ENCODE measurements at regions not wholly inside any gene's neighbourhood (a gene's known extent, or its start where the extent isn't known, plus 50 kb on each side); places are given as distances from the start of the nearest gene placed in this dataset.
"Not testable (repeated sequence)": the region's sequence is repeated elsewhere in the genome, so short reads cannot be mapped to it uniquely, and the experiment has no call there.

GRCh38 chr10:36556468-36556867 is 568.9 kb upstream of the ANKRD30A start:
- no peak for DNase-seq (ENCODE audit: low read depth in 2 of 2)

- no peak for DNase-seq (ENCODE audit: low read depth in 2 of 2)
Measured at GRCh38 chr10:36555036-36555435, 570.4 kb upstream of the ANKRD30A start.

GRCh38 chr10:36547965-36548364 is 577.4 kb upstream of the ANKRD30A start:
- no peak for DNase-seq (ENCODE audit: low read depth in 2 of 2)

- DNase-seq (ENCODE audit: low read depth in 2 of 2): no peak
Measured at GRCh38 chr10:36542493-36542892, 582.9 kb upstream of the ANKRD30A start.

GRCh38 chr10:36540611-36541010 is 584.8 kb upstream of the ANKRD30A start:
- no peak for DNase-seq (ENCODE audit: low read depth in 2 of 2)

GRCh38 chr10:36538953-36539586 is 586.3 kb upstream of the ANKRD30A start:
- no peak for DNase-seq (ENCODE audit: low read depth in 2 of 2)

- no peak for DNase-seq (ENCODE audit: low read depth in 2 of 2)
Measured at GRCh38 chr10:36534471-36535002, 590.9 kb upstream of the ANKRD30A start.

- DNase-seq (ENCODE audit: low read depth in 2 of 2): no peak
Measured at GRCh38 chr10:36533861-36534260, 591.5 kb upstream of the ANKRD30A start.

GRCh38 chr10:36533316-36533715 is 592.1 kb upstream of the ANKRD30A start:
- DNase-seq (ENCODE audit: low read depth in 2 of 2): no peak

GRCh38 chr10:36531621-36532020 is 593.8 kb upstream of the ANKRD30A start:
- DNase-seq (ENCODE audit: low read depth in 2 of 2): no peak

- no peak for DNase-seq (ENCODE audit: low read depth in 2 of 2)
Measured at GRCh38 chr10:36526033-36526432, 599.4 kb upstream of the ANKRD30A start.

- DNase-seq (ENCODE audit: low read depth in 2 of 2): not testable (repeated sequence)
Measured at GRCh38 chr10:36524126-36524525, 601.3 kb upstream of the ANKRD30A start.

- DNase-seq (ENCODE audit: low read depth in 2 of 2): no peak
Measured at GRCh38 chr10:36519909-36520308, 605.5 kb upstream of the ANKRD30A start.

- no peak for DNase-seq (ENCODE audit: low read depth in 2 of 2)
Measured at GRCh38 chr10:36516281-36516680, 609.1 kb upstream of the ANKRD30A start.

- no peak for DNase-seq (ENCODE audit: low read depth in 2 of 2)
Measured at GRCh38 chr10:36515319-36515718, 610.1 kb upstream of the ANKRD30A start.

- DNase-seq (ENCODE audit: low read depth in 2 of 2): no peak
Measured at GRCh38 chr10:36507715-36508114, 617.7 kb upstream of the ANKRD30A start.

GRCh38 chr10:36506697-36507496 is 618.5 kb upstream of the ANKRD30A start:
- DNase-seq (ENCODE audit: low read depth in 2 of 2): no peak

- DNase-seq (ENCODE audit: low read depth in 2 of 2): no peak
Measured at GRCh38 chr10:36506261-36506660, 619.1 kb upstream of the ANKRD30A start.

GRCh38 chr10:36504758-36505157 is 620.6 kb upstream of the ANKRD30A start:
- DNase-seq (ENCODE audit: low read depth in 2 of 2): no peak

GRCh38 chr10:36500266-36500665 is 625.1 kb upstream of the ANKRD30A start:
- no peak for DNase-seq (ENCODE audit: low read depth in 2 of 2)

- DNase-seq (ENCODE audit: low read depth in 2 of 2): no peak
Measured at GRCh38 chr10:36499693-36500092, 625.7 kb upstream of the ANKRD30A start.

- DNase-seq (ENCODE audit: low read depth in 2 of 2): no peak
Measured at GRCh38 chr10:36496758-36497157, 628.6 kb upstream of the ANKRD30A start.

GRCh38 chr10:36494371-36494770 is 631.0 kb upstream of the ANKRD30A start:
- DNase-seq (ENCODE audit: low read depth in 2 of 2): no peak

All from stimulated activated CD4-positive, alpha-beta T cell treated with anti-CD3 and anti-CD28 coated beads, Interleukin-15, amount 100 ng/mL, for 48 hours (primary cell).